ENCODE measurements at regions not wholly inside any gene's neighbourhood (a gene's known extent, or its start where the extent isn't known, plus 50 kb on each side); places are given as distances from the start of the nearest gene placed in this dataset.

DNA sequence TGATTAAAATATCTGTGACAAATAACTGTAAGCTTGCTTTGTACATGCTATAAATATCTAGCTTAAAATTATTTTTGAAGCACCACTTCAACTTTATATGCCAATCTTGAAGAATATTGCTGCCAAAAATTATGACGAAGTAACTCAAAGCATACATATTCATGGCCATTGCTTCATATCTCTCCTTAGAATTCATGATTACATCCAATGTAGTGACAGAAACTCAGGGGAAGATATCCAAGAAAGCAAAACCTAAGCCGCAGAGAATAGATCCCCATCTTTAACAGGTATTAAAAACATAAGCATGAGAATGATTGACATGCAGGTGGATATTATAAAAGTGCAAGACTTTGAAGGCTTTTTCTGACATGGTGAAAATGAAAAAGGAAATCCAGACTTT is 100.8 kb upstream of the PLPPR1 start:
- Histone ChIP-seq H3K9me3 (ENCODE audit: severe bottlenecking) (no peaks in the 10 kb centered on the region), H3K27me3 (ENCODE audit: insufficient read depth, poor library complexity, severe bottlenecking) (no peaks in the 10 kb centered on the region), H3K4me3 (ENCODE audit: severe bottlenecking) (no peak overlapping the region), H3K27ac (ENCODE audit: poor library complexity, severe bottlenecking) (no peak overlapping the region), H3K4me1 (ENCODE audit: insufficient read depth, poor library complexity, severe bottlenecking) (no peaks in the 10 kb centered on the region), H3K36me3 (ENCODE audit: low read depth) (no peaks in the 10 kb centered on the region)
- TF ChIP-seq CTCF (IDR thresholded peaks at IDR 0.05; ENCODE audit: poor library complexity, severe bottlenecking), result no peak
- ATAC-seq (ENCODE audit: low read depth) (no peak), DNase-seq (ENCODE audit: low spot score) (no peak)

- TF ChIP-seq CTCF (IDR thresholded peaks at IDR 0.05; ENCODE audit: poor library complexity, severe bottlenecking), result no peak
- Histone ChIP-seq H3K27me3 (ENCODE audit: insufficient read depth, poor library complexity, severe bottlenecking) (no peaks in the 10 kb centered on the region), H3K27ac (ENCODE audit: poor library complexity, severe bottlenecking) (no peak overlapping the region), H3K9me3 (ENCODE audit: severe bottlenecking) (no peaks in the 10 kb centered on the region), H3K4me3 (ENCODE audit: severe bottlenecking) (no peak overlapping the region), H3K4me1 (ENCODE audit: insufficient read depth, poor library complexity, severe bottlenecking) (no peaks in the 10 kb centered on the region), H3K36me3 (ENCODE audit: low read depth) (no peaks in the 10 kb centered on the region)
- DNase-seq (ENCODE audit: low spot score), result no peak
- ATAC-seq (ENCODE audit: low read depth), result peak; percentile 53; the same call in 2 of the 3 replicates
These were observed 94.9 kb upstream of the PLPPR1 start for GRCh38 chr9:100933656-100934055.

- DNase-seq (ENCODE audit: low spot score) (no peak), ATAC-seq (ENCODE audit: low read depth) (no peak)
These were observed 91.1 kb upstream of the PLPPR1 start for GRCh38 chr9:100937382-100937781.

GRCh38 chr9:100938507-100938906 is 90.0 kb upstream of the PLPPR1 start:
- Histone ChIP-seq H3K9me3 (ENCODE audit: severe bottlenecking) (no peaks in the 10 kb centered on the region), H3K36me3 (ENCODE audit: low read depth) (no peaks in the 10 kb centered on the region), H3K4me1 (ENCODE audit: insufficient read depth, poor library complexity, severe bottlenecking) (no peaks in the 10 kb centered on the region), H3K27me3 (ENCODE audit: insufficient read depth, poor library complexity, severe bottlenecking) (no peaks in the 10 kb centered on the region), H3K4me3 (ENCODE audit: severe bottlenecking) (no peak overlapping the region), H3K27ac (ENCODE audit: poor library complexity, severe bottlenecking) (no peak overlapping the region)
- ATAC-seq (ENCODE audit: low read depth) (no peak), DNase-seq (ENCODE audit: low spot score) (no peak)
- TF ChIP-seq CTCF (IDR thresholded peaks at IDR 0.05; ENCODE audit: poor library complexity, severe bottlenecking), result no peak

More at GRCh38 chr9:100937382-100937781, 91.1 kb upstream of the PLPPR1 start:
- no peaks in the 10 kb centered on the region for H3K36me3 ChIP-seq (ENCODE audit: low read depth)
- no peaks in the 10 kb centered on the region for H3K9me3 ChIP-seq (ENCODE audit: severe bottlenecking)
- no peak for TF ChIP-seq CTCF (IDR thresholded peaks at IDR 0.05; ENCODE audit: poor library complexity, severe bottlenecking)
- no peak overlapping the region for H3K27ac ChIP-seq (ENCODE audit: poor library complexity, severe bottlenecking)
- no peaks in the 10 kb centered on the region for H3K27me3 ChIP-seq (ENCODE audit: insufficient read depth, poor library complexity, severe bottlenecking)
- no peaks in the 10 kb centered on the region for H3K4me1 ChIP-seq (ENCODE audit: insufficient read depth, poor library complexity, severe bottlenecking)
- no peak overlapping the region for H3K4me3 ChIP-seq (ENCODE audit: severe bottlenecking)

DNA sequence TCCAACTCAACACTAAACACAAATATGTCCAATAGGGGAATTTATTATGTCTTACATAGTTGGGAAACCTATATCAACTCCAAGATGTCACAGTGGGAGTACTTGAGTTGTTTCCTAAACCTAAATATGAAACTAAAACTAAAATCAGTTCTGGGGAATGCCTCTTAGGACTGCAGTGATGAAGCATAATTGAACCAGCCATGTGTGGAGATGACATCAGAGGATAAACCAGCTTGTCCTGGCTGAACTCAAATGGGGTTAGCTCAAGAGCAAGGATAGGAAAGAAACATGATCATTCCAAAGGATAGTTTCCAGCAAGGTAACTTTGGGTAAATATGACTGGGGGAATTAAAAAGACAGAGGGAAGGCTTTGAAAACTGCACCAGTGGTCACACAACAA is 88.9 kb upstream of the PLPPR1 start:
- Histone ChIP-seq H3K36me3 (ENCODE audit: low read depth) (no peaks in the 10 kb centered on the region), H3K4me1 (ENCODE audit: insufficient read depth, poor library complexity, severe bottlenecking) (no peaks in the 10 kb centered on the region), H3K4me3 (ENCODE audit: severe bottlenecking) (no peak overlapping the region), H3K27me3 (ENCODE audit: insufficient read depth, poor library complexity, severe bottlenecking) (peaks cover 4% of the 10 kb centered on the region), H3K27ac (ENCODE audit: poor library complexity, severe bottlenecking) (no peak overlapping the region), H3K9me3 (ENCODE audit: severe bottlenecking) (no peaks in the 10 kb centered on the region)
- DNase-seq (ENCODE audit: low spot score) (no peak), ATAC-seq (ENCODE audit: low read depth) (no peak)
- no peak for TF ChIP-seq CTCF (IDR thresholded peaks at IDR 0.05; ENCODE audit: poor library complexity, severe bottlenecking)
